ENCODE measurements at regions not wholly inside any gene's neighbourhood (a gene's known extent, or its start where the extent isn't known, plus 50 kb on each side); places are given as distances from the start of the nearest gene placed in this dataset.

DNA sequence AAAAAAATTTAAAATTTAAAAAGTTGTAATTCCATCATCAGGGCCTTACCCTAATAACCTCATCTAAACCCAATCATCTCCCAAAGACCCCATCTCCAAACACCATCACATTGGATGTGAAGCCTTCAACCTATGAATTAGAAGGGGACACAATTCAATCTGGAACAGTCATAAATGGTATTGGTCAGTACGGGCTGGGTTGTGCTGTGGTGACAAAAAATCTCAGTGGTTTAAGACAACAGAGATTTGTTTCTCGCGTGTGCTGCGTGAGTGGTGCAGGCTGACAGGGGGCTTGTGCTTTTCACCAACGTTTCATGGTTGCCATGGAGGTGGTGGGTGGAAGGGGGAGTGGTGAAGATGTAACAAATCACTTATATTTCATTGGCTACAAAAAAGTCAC lies 174.5 kb downstream of the INHBB start:
- DNase-seq = no peak
- H3K27ac Mint-ChIP-seq = no peak overlapping the region
- H3K9me3 Mint-ChIP-seq = no peaks in the 10 kb centered on the region
- no peaks in the 10 kb centered on the region for H3K36me3 Mint-ChIP-seq
- no peaks in the 10 kb centered on the region for H3K4me1 Mint-ChIP-seq
- CTCF ChIA-PET = interaction anchor here (1.6 kb wide), 1 partner anchor 177 kb away, joined by 4 read pairs; no protein-coding TSS in a partner anchor
- peaks cover 71% of the 10 kb centered on the region for H3K27me3 Mint-ChIP-seq
- no peak overlapping the region for H3K4me3 Mint-ChIP-seq

DNA sequence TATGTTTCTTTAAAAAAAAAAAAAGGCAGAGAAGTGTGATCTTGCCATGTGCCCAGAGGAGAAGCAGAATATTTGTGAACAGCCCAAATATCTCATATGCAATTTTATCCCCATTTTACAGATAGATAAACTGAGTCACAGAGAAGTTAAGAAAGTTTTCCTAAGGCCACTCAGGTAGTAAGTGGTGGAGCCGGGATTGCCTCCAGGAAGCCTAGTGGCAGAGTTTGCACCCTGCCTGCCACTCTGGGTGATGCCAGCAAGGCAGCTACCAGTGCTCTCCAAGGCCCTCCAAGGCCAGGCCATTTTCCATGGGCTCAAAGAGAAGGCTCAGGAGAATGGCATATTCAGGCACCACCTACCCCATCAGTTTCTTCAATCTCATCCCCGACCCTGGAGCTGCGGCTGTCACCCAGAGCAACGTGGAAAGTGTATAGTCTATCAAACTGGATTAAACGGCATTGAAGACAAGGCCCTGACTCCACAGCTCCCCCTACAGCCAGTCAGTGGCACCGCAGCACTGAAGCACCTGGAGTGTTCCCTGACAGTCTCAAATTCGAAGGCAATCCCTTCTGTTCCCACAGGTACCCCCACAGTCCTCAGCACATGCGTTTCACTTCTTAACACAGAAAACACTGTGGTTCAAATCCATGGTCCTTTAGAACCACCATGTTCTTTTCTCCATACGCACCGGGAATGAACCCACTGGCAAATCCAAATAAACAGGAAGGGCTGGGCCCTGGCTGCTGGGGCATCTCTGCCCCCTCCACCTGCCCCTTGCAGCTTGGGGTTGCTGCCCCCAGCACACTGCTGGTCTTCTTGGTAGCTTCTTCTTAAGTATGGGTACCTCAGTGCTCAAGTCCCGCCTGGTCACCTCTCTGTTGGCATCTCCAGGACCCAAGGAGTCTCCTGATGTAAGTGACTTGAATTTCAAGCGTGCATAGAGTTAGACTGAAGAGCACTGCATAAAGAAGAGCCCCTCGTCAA lies 175.3 kb downstream of the INHBB start:
- Mint-ChIP-seq H3K27me3 (peaks cover 69% of the 10 kb centered on the region), H3K36me3 (no peaks in the 10 kb centered on the region), H3K4me3 (no peak overlapping the region), H3K27ac (no peak overlapping the region), H3K9me3 (no peaks in the 10 kb centered on the region), H3K4me1 (no peaks in the 10 kb centered on the region)
- peak; percentile 61 for DNase-seq
- CTCF ChIA-PET = interaction anchor here (0.8 to 1.6 kb wide), 3 partner anchors 9 to 178 kb away, joined by 3 to 4 read pairs (median 4); no protein-coding TSS in a partner anchor

DNA sequence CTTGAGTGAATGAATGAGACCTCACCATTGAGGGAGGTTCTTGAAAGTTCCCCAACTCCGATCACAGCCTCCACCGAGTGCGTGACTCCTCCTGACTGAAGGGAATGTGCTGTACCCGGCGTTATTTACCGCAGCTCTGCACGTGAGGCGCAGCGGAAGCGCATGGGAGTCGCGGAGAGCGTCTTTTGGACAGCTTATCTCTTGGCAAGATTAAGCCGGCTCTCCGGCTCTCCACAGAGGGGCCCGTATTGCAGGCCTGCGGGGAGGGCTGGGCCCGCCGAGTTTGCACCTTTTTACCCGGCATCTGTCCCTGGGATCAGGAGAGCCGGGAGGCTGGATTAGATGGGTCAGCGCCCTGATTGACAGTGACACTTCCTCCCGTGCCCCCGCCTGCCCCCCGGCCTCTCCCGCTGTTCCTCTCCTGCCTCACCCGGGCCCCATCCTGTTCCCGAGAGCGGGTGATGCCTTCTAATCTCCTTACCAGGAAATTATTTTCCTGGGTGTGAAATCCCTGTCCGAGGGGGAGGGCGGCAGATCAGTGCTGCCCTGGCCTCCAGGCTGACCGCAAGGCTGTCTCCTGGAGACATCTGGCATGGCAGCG lies 176.3 kb downstream of the INHBB start:
- H3K27ac Mint-ChIP-seq = no peak overlapping the region
- CTCF ChIA-PET = interaction anchor here (1.2 to 1.6 kb wide), 2 partner anchors 10 to 179 kb away, joined by 4 read pairs; no protein-coding TSS in a partner anchor
- no peaks in the 10 kb centered on the region for H3K4me1 Mint-ChIP-seq
- DNase-seq = no peak
- H3K36me3 Mint-ChIP-seq = no peaks in the 10 kb centered on the region
- H3K27me3 Mint-ChIP-seq = peaks cover 65% of the 10 kb centered on the region
- no peaks in the 10 kb centered on the region for H3K9me3 Mint-ChIP-seq
- H3K4me3 Mint-ChIP-seq = no peak overlapping the region

DNA sequence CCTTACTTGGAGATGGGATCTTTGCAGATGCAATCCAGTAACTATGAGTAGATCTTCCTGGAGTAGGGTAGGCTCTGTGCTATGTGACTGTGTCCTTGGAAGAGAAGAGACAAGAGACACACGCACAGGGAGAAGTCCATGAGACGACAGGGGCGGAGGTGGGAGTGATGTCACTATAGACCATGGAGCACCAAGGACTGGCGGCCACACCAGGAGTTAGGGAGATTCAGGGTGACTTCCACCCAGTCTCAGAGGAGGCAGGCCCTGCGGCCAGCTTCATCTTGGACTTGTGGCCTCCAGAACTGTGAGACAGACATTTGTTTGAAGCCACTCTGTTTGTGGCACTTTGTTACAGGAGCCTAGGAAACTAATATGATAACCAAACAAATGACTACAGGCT lies 177.8 kb downstream of the INHBB start:
- no peaks in the 10 kb centered on the region for H3K36me3 Mint-ChIP-seq
- no peaks in the 10 kb centered on the region for H3K9me3 Mint-ChIP-seq
- DNase-seq = no peak

DNA sequence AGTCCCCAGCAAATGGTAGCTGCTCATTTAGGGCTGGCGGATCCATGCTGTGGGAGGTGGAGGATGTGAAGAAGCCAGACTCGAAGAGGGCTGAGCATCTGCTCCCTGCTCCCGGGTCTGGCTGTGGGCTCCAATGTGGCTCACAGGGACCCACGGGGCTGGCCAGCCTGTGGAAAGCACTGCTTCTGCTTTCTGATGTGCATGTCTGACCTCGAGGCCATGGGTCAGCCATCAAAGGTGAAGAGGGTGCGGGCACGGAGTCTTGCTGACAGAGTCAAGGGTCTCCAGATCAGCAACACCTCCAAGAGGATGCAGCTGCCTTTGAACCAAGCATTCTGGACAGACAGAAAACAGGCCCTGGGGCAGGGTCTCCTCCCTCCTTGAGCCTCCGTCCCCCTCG lies 178.2 kb downstream of the INHBB start:
- Mint-ChIP-seq H3K36me3 (no peaks in the 10 kb centered on the region), H3K27me3 (peaks cover 72% of the 10 kb centered on the region), H3K9me3 (no peaks in the 10 kb centered on the region), H3K4me3 (no peak overlapping the region), H3K27ac (no peak overlapping the region), H3K4me1 (no peaks in the 10 kb centered on the region)
- CTCF ChIA-PET = no interaction called here
- DNase-seq = no peak

More for the DNA sequence above, 177.8 kb downstream of the INHBB start:
- CTCF ChIA-PET = no interaction called here
- no peak overlapping the region for H3K4me3 Mint-ChIP-seq
- no peak overlapping the region for H3K27ac Mint-ChIP-seq
- H3K27me3 Mint-ChIP-seq = peaks cover 72% of the 10 kb centered on the region
- H3K4me1 Mint-ChIP-seq = no peaks in the 10 kb centered on the region

DNA sequence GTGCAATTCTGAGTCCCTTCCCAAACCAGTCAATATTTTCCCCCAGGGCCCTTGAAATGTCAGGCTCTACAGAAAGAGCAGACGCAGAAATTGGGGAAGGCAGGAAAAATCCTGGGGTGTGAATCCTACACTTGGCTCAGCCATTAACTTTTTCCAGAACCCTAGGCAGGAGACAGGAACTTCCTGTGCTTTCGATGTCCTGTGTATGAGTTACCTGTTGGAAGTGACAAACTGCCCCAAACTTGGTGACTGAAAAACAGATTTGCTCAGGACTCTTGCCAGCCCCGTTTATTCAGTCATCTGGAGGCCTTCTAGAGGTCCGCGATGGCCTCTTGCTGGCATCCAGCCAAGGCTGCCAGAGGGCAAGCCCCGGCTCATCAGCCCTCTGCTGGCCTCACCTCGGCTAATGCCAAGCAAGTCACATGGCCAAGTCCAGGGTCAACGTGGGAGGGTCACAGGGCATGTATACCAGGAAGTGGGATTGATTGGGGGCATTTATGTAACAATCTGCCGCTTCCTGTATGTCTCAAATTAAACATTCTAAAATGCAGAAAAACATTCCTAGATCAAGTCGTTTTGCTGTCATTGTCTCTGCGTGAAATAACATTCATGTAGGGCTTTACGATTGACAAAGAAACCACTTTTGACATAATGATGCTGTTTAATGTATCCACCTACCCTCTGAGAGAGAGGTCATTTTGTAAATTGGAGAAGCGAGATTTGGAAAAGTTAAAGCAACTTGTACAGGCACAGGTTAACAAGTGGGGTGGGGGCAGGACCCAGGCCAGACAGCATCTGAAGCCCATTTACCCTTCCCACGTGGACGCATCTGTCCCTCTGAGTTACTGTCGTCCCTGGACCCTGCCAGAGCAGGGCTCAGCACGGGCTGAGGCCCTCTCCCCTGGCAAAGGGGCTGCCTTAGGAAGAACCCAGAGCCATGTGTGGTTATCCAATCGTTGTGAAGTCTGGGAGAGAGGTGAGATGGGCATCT lies 179.4 kb downstream of the INHBB start:
- DNase-seq = no peak
- no peak overlapping the region for H3K4me3 Mint-ChIP-seq
- H3K27ac Mint-ChIP-seq = no peak overlapping the region
- H3K9me3 Mint-ChIP-seq = no peaks in the 10 kb centered on the region
- no peaks in the 10 kb centered on the region for H3K36me3 Mint-ChIP-seq
- peaks cover 69% of the 10 kb centered on the region for H3K27me3 Mint-ChIP-seq
- CTCF ChIA-PET = no interaction called here
- no peaks in the 10 kb centered on the region for H3K4me1 Mint-ChIP-seq

DNA sequence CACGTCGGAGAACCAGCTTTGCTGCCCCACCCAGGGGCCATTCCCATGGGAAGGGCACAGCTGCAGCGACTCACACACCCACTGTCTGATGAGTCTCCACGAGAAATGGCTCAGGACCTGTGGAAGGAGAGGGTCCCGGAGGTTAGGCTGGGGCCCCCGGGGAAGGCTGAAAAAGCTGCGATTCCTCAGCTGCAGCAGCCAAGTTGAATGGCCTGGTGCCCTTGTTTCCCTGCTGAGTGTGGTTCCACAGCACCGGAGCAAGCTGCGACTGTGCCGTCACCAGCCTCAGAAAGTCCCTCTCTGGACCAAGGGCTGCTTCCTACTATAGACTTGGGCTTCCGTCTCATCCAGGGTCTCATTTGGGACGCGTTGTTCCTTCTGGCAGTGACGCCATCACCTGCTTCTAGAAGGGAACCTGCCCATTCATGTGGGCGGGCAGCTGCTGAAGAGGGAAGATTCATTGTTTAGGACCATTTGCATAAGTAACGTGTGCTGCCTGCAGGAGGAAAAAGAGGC lies 180.2 kb downstream of the INHBB start:
- no peaks in the 10 kb centered on the region for H3K4me1 Mint-ChIP-seq
- CTCF ChIA-PET = no interaction called here
- peaks cover 63% of the 10 kb centered on the region for H3K27me3 Mint-ChIP-seq
- no peak overlapping the region for H3K4me3 Mint-ChIP-seq
- H3K36me3 Mint-ChIP-seq = no peaks in the 10 kb centered on the region
- DNase-seq = no peak
- H3K27ac Mint-ChIP-seq = no peak overlapping the region
- no peaks in the 10 kb centered on the region for H3K9me3 Mint-ChIP-seq

DNA sequence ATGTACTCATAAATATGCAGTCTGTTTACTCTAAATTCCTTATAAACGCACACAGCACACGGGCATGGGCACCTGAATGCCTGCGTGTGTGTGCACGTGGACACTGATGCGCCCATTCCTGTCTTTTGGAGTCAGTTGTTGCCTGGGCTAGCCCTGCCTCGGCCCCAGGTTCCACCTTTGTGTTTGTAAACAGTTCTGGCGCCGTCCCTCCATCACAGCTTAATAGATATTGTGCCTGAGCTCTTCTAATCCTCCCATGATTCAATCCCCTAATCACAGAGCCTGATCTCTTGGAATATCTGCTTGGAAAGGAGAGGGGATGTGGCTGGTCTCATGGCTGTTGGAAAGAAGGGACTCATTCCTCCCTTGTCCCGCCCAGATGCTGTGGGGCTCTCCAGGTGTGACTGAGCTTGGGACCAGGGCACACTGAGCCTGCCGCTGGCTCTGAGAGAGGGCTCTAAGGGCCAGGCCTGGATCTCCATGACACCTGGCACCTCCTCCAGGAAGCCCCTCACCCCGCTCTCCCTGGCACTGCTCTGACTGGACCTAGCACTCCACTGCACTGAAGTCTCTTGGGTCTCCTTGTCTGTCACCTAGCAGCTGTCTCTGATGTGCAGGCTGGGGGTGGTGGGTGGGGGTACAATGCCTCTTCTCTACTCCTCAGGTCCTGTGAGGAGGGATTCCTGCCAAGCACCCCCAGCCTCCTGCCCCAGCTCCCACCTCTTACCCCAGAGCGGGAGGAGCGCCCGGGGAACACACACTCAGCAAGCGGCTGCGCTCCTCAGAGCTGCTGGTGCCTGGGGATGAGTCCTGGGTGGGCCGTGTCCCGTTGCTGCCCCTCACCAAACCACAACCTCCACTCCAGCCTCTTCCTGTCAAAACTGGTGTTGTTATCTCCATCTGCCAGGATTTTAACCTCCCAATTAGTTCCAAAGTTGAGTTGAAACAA lies 181.3 kb downstream of the INHBB start:
- Mint-ChIP-seq H3K36me3 (no peaks in the 10 kb centered on the region), H3K27ac (no peak overlapping the region), H3K4me3 (no peak overlapping the region), H3K4me1 (no peaks in the 10 kb centered on the region), H3K27me3 (peaks cover 56% of the 10 kb centered on the region), H3K9me3 (no peaks in the 10 kb centered on the region)
- DNase-seq = no peak
- CTCF ChIA-PET = no interaction called here

DNA sequence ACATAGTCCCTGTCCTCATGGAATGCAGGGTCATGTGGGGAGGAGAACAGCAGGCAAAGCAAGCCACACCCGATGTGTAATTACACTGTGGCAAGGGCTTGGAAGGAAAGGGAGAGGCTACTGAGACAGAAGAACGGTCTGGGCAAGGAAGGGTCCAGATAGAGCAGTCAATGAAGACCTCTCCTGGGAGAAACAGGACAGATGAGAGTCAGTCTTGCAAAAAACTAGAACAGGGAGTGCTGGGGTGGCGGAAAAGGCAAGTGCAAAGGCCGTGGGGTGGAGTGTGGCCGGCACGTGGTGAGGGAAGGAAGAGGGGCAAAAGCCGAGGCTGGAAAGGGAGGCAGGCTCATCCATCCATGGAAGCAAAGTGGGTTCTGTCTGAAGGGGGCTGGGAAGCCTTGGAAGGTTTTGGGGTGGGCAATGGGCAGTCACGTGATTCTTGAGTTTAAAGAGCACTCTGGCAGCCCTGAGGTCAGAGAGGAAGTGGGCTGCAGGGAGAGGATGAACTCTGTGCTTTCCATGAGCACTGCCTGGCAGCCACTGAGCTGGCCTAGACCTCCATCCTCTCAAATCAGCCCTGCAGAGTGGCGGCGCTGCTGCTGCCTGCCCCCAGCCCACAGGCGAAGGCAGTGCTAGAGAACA lies 182.2 kb downstream of the INHBB start:
- Mint-ChIP-seq H3K4me3 (no peak overlapping the region), H3K36me3 (no peaks in the 10 kb centered on the region), H3K27me3 (peaks cover 49% of the 10 kb centered on the region), H3K9me3 (no peaks in the 10 kb centered on the region), H3K4me1 (no peaks in the 10 kb centered on the region), H3K27ac (peak overlapping the region; percentile 53)
- CTCF ChIA-PET = no interaction called here
- DNase-seq = no peak

DNA sequence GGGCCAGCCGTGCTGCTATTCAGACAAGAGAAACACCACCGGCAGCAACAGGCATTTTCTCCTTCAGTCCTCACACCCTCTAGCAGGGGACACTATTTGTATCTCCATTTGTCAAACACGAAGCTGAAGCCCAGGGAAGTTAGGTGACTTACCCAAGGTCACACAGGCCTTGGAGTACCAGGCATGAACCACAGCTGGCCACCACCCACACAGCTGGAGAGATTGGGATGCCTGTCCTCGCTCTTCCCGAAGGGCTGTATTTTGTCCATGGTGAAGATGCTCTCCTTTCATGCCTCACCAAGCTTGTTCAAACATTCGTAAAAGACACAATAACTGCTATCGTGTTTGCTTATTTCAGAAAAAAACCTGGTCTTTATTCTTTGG lies 182.7 kb downstream of the INHBB start:
- no peak overlapping the region for H3K27ac Mint-ChIP-seq
- no peak overlapping the region for H3K4me3 Mint-ChIP-seq
- CTCF ChIA-PET = no interaction called here
- no peaks in the 10 kb centered on the region for H3K4me1 Mint-ChIP-seq
- no peak for DNase-seq
- no peaks in the 10 kb centered on the region for H3K9me3 Mint-ChIP-seq
- no peaks in the 10 kb centered on the region for H3K36me3 Mint-ChIP-seq
- H3K27me3 Mint-ChIP-seq = peaks cover 44% of the 10 kb centered on the region

DNA sequence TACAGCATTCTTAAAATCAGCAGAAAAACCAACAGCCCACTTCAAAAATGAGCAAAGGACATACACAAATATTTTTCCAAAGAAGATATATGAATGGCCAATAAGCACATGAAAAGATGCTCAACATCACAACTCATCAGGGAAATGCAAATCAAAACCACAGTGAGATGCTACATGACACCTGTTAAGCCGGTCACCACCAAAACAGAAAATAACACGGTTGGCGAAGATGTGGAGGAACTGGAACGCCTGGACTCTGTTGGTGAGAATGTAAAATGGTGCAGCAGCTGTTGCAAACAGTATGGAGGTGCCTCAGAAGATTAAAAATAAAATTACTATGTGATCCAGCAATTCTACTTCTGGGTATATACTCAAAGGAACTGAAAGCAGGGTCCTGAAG lies 184.8 kb downstream of the INHBB start:
- no peaks in the 10 kb centered on the region for H3K36me3 Mint-ChIP-seq
- H3K27me3 Mint-ChIP-seq = peaks cover 38% of the 10 kb centered on the region
- no peaks in the 10 kb centered on the region for H3K9me3 Mint-ChIP-seq
- DNase-seq = no peak
- no peak overlapping the region for H3K4me3 Mint-ChIP-seq
- CTCF ChIA-PET = interaction anchor here (0.7 kb wide), 1 partner anchor 19 kb away, joined by 3 read pairs; no protein-coding TSS in a partner anchor
- H3K27ac Mint-ChIP-seq = no peak overlapping the region
- H3K4me1 Mint-ChIP-seq = no peaks in the 10 kb centered on the region

DNA sequence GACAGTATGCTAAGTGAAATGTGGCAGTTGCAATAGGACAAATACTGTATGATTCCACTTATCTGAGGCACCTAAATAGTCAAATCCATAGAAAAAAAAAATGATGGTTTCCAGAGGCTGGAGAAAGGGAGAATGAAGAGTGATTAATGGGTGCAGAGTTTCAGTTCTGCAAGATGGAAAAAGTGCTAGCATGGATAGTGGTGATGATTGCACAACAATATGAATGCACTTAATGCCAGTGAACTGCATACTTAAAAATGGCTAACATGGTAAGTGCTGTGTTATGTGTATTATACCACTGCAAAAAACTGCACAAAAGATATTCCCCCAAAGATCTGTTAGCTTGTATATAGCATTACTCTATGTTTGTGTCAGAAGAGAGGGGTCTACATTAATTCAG lies 185.4 kb downstream of the INHBB start:
- Mint-ChIP-seq H3K36me3 (no peaks in the 10 kb centered on the region), H3K4me3 (no peak overlapping the region), H3K9me3 (no peaks in the 10 kb centered on the region), H3K27ac (no peak overlapping the region), H3K4me1 (no peaks in the 10 kb centered on the region), H3K27me3 (peaks cover 35% of the 10 kb centered on the region)
- DNase-seq = no peak
- CTCF ChIA-PET = no interaction called here
